ENCODE measurements at regions not wholly inside any gene's neighbourhood (a gene's known extent, or its start where the extent isn't known, plus 50 kb on each side); places are given as distances from the start of the nearest gene placed in this dataset.
A peak's percentile ranks its signal among the peaks of the same experiment; 100 is the strongest.

GRCh38 chr2:3971652-3972192 lies 268.3 kb downstream of the DCDC2C start (continued):
- TF ChIP-seq USF2 (IDR thresholded peaks at IDR 0.05; ENCODE audit: low read depth, low read length) (no peak), USF2 (CRISPR knock-in tag; IDR thresholded peaks at IDR 0.05; ENCODE audit: borderline replicate concordance) (no peak), ZNF414 (CRISPR knock-in tag; IDR thresholded peaks at IDR 0.05) (no peak), YEATS4 (CRISPR knock-in tag; IDR thresholded peaks at IDR 0.05; ENCODE audit: borderline replicate concordance) (no peak), NFYB (CRISPR knock-in tag; IDR thresholded peaks at IDR 0.05) (no peak), DNMT3B (CRISPR knock-in tag; conservative IDR thresholded peaks at IDR 0.05) (no peak), FLYWCH1 (CRISPR knock-in tag; IDR thresholded peaks at IDR 0.05) (no peak), FOXO1 (CRISPR knock-in tag; IDR thresholded peaks at IDR 0.05) (no peak), SYNCRIP (IDR thresholded peaks at IDR 0.05; ENCODE audit: insufficient read depth, low read depth, low read length) (no peak), ZNF335 (CRISPR knock-in tag; IDR thresholded peaks at IDR 0.05) (no peak), KLF6 (CRISPR knock-in tag; IDR thresholded peaks at IDR 0.05) (no peak), ZNF136 (CRISPR knock-in tag; IDR thresholded peaks at IDR 0.05; ENCODE audit: low read depth) (no peak), NFIB (CRISPR knock-in tag; IDR thresholded peaks at IDR 0.05; ENCODE audit: borderline replicate concordance) (no peak), ZNF101 (CRISPR knock-in tag; IDR thresholded peaks at IDR 0.05; ENCODE audit: borderline replicate concordance, low read depth) (no peak), MLX (CRISPR knock-in tag; IDR thresholded peaks at IDR 0.05) (no peak), NKX3-1 (CRISPR knock-in tag; IDR thresholded peaks at IDR 0.05) (no peak), IKZF1 (IDR thresholded peaks at IDR 0.05) (peak; percentile 75; the same call in 1 of the 2 replicates), ZNF7 (CRISPR knock-in tag; IDR thresholded peaks at IDR 0.05) (no peak)
